H7 (cell line): ENCODE measurements at regions not wholly inside any gene's neighbourhood (a gene's known extent, or its start where the extent isn't known, plus 50 kb on each side); places are given as distances from the start of the nearest gene placed in this dataset.
"Not testable (repeated sequence)": the region's sequence is repeated elsewhere in the genome, so short reads cannot be mapped to it uniquely, and the experiment has no call there.

Experiments
- DNase-seq: peaks from one replicate; pipeline ENCODE4 v3.0.0; 2012
- H3K27me3 ChIP-seq: 2 replicates; pipeline ENCODE4 v1.6.0; 2011; ENCODE audit warnings: mild to moderate bottlenecking, low read length; ENCODE audit not compliant: control insufficient read depth, insufficient read depth
- H3K36me3 ChIP-seq: replicated peaks from 2 replicates; pipeline ENCODE4 v1.5.1; 2011; ENCODE audit warnings: low read length; ENCODE audit not compliant: control insufficient read depth, insufficient read depth
- H3K4me3 ChIP-seq: 2 replicates; pipeline ENCODE4 v1.5.1; 2011; ENCODE audit warnings: low read depth, mild to moderate bottlenecking, control low read depth, low read length, moderate library complexity; ENCODE audit not compliant: insufficient read depth

- no peak overlapping the region for H3K4me3 ChIP-seq
- DNase-seq, result no peak
Observed at GRCh38 chr2:210961249-210961648, 404.9 kb downstream of the CPS1 start.

GRCh38 chr2:210963386-210963785, 407.0 kb downstream of the CPS1 start:
- H3K36me3 ChIP-seq, result no peaks in the 10 kb centered on the region
- no peaks in the 10 kb centered on the region for H3K27me3 ChIP-seq
- no peak for DNase-seq
- no peak overlapping the region for H3K4me3 ChIP-seq

More at GRCh38 chr2:210961249-210961648, 404.9 kb downstream of the CPS1 start:
- no peaks in the 10 kb centered on the region for H3K36me3 ChIP-seq
- H3K27me3 ChIP-seq, result no peaks in the 10 kb centered on the region

- Histone ChIP-seq H3K36me3 (no peaks in the 10 kb centered on the region), H3K4me3 (no peak overlapping the region), H3K27me3 (no peaks in the 10 kb centered on the region)
- no peak for DNase-seq
Observed at GRCh38 chr2:210964141-210964764, 407.9 kb downstream of the CPS1 start.

GRCh38 chr2:210965472-210965871, 409.1 kb downstream of the CPS1 start:
- H3K36me3 ChIP-seq, result no peaks in the 10 kb centered on the region

GRCh38 chr2:210966330-210966729, 409.9 kb downstream of the CPS1 start:
- no peaks in the 10 kb centered on the region for H3K36me3 ChIP-seq
- H3K27me3 ChIP-seq, result no peaks in the 10 kb centered on the region
- H3K4me3 ChIP-seq, result no peak overlapping the region
- no peak for DNase-seq

More at GRCh38 chr2:210965472-210965871, 409.1 kb downstream of the CPS1 start:
- Histone ChIP-seq H3K4me3 (no peak overlapping the region), H3K27me3 (no peaks in the 10 kb centered on the region)
- no peak for DNase-seq

GRCh38 chr2:210971431-210971830, 415.0 kb downstream of the CPS1 start:
- Histone ChIP-seq H3K4me3 (no peak overlapping the region), H3K27me3 (no peaks in the 10 kb centered on the region), H3K36me3 (no peaks in the 10 kb centered on the region)
- no peak for DNase-seq

GRCh38 chr2:210986806-210987205, 430.4 kb downstream of the CPS1 start:
- not testable (repeated sequence) for DNase-seq, H3K27me3 ChIP-seq, H3K36me3 ChIP-seq, H3K4me3 ChIP-seq

GRCh38 chr2:210991107-210991506, 434.7 kb downstream of the CPS1 start:
- H3K36me3 ChIP-seq, result no peaks in the 10 kb centered on the region

GRCh38 chr2:210994104-210994503, 437.7 kb downstream of the CPS1 start:
- Histone ChIP-seq H3K4me3 (no peak overlapping the region), H3K27me3 (no peaks in the 10 kb centered on the region), H3K36me3 (no peaks in the 10 kb centered on the region)
- DNase-seq, result no peak

More at GRCh38 chr2:210991107-210991506, 434.7 kb downstream of the CPS1 start:
- H3K4me3 ChIP-seq, result no peak overlapping the region
- no peak for DNase-seq
- no peaks in the 10 kb centered on the region for H3K27me3 ChIP-seq

- Histone ChIP-seq H3K4me3 (no peak overlapping the region), H3K27me3 (no peaks in the 10 kb centered on the region), H3K36me3 (no peaks in the 10 kb centered on the region)
- no peak for DNase-seq
Observed at GRCh38 chr2:210997373-210997772, 441.0 kb downstream of the CPS1 start.

GRCh38 chr2:210998334-210998733, 441.9 kb downstream of the CPS1 start:
- no peak for DNase-seq

GRCh38 chr2:211014376-211014775, 458.0 kb downstream of the CPS1 start:
- Histone ChIP-seq H3K36me3 (no peaks in the 10 kb centered on the region), H3K27me3 (no peaks in the 10 kb centered on the region), H3K4me3 (no peak overlapping the region)
- no peak for DNase-seq

More at GRCh38 chr2:210998334-210998733, 441.9 kb downstream of the CPS1 start:
- H3K4me3 ChIP-seq, result no peak overlapping the region
- no peaks in the 10 kb centered on the region for H3K27me3 ChIP-seq
- no peaks in the 10 kb centered on the region for H3K36me3 ChIP-seq

- Histone ChIP-seq H3K27me3 (no peaks in the 10 kb centered on the region), H3K36me3 (no peaks in the 10 kb centered on the region), H3K4me3 (no peak overlapping the region)
- DNase-seq, result no peak
Observed at GRCh38 chr2:211014906-211015305, 458.5 kb downstream of the CPS1 start.

- H3K36me3 ChIP-seq, H3K4me3 ChIP-seq, H3K27me3 ChIP-seq, DNase-seq: not testable (repeated sequence)
Observed at GRCh38 chr2:211025089-211025488, 468.7 kb downstream of the CPS1 start.

GRCh38 chr2:211026109-211026508, 469.7 kb downstream of the CPS1 start:
- Histone ChIP-seq H3K36me3 (no peaks in the 10 kb centered on the region), H3K27me3 (no peaks in the 10 kb centered on the region), H3K4me3 (no peak overlapping the region)
- no peak for DNase-seq

GRCh38 chr2:211027976-211028375, 471.6 kb downstream of the CPS1 start:
- DNase-seq, result no peak
- Histone ChIP-seq H3K4me3 (no peak overlapping the region), H3K36me3 (no peaks in the 10 kb centered on the region), H3K27me3 (no peaks in the 10 kb centered on the region)
